GM20431 (cell line): ENCODE measurements at regions not wholly inside any gene's neighbourhood (a gene's known extent, or its start where the extent isn't known, plus 50 kb on each side); places are given as distances from the start of the nearest gene placed in this dataset.

Experiments used
- in situ Hi-C: fragments of 300-500 bp; cut with MseI, MboI; formaldehyde crosslinking; loops from one replicate; pipeline ENCODE4 v1.15.0; 2020; ENCODE audit warnings: low sequenced_read_pairs; ENCODE audit not compliant: unreplicated experiment

GRCh38 chr5:15350614-15351013 lies 149.4 kb upstream of the FBXL7 start:
- in situ Hi-C loops = no loop called here

- in situ Hi-C loops = no loop called here
Observed at GRCh38 chr5:15346738-15347137, 153.2 kb upstream of the FBXL7 start.

- in situ Hi-C loops = no loop called here
Observed at GRCh38 chr5:15344954-15345353, 155.0 kb upstream of the FBXL7 start.

- in situ Hi-C loops = no loop called here
Observed at GRCh38 chr5:15338546-15338945, 161.4 kb upstream of the FBXL7 start.

GRCh38 chr5:15334551-15335266 lies 165.3 kb upstream of the FBXL7 start:
- in situ Hi-C loops = no loop called here

- in situ Hi-C loops = no loop called here
Observed at GRCh38 chr5:15333091-15333490, 166.9 kb upstream of the FBXL7 start.

- in situ Hi-C loops = no loop called here
Observed at GRCh38 chr5:15326932-15327331, 173.0 kb upstream of the FBXL7 start.

GRCh38 chr5:15326471-15326870 lies 173.5 kb upstream of the FBXL7 start:
- in situ Hi-C loops = no loop called here

- in situ Hi-C loops = no loop called here
Observed at GRCh38 chr5:15322421-15322820, 177.6 kb upstream of the FBXL7 start.

- in situ Hi-C loops = no loop called here
Observed at GRCh38 chr5:15321776-15322175, 178.2 kb upstream of the FBXL7 start.

GRCh38 chr5:15320871-15321270 lies 179.1 kb upstream of the FBXL7 start:
- in situ Hi-C loops = no loop called here

- in situ Hi-C loops = no loop called here
Observed at GRCh38 chr5:15304914-15305834, 194.8 kb upstream of the FBXL7 start.

- in situ Hi-C loops = no loop called here
Observed at GRCh38 chr5:15304066-15304731, 195.8 kb upstream of the FBXL7 start.

- in situ Hi-C loops = no loop called here
Observed at GRCh38 chr5:15300141-15300540, 199.8 kb upstream of the FBXL7 start.

- in situ Hi-C loops = no loop called here
Observed at GRCh38 chr5:15290953-15291352, 209.0 kb upstream of the FBXL7 start.

- in situ Hi-C loops = no loop called here
Observed at GRCh38 chr5:15286650-15287049, 213.3 kb upstream of the FBXL7 start.

GRCh38 chr5:15285901-15286583 lies 213.9 kb upstream of the FBXL7 start:
- in situ Hi-C loops = no loop called here

- in situ Hi-C loops = no loop called here
Observed at GRCh38 chr5:15284706-15285105, 215.3 kb upstream of the FBXL7 start.

GRCh38 chr5:15283076-15283475 lies 216.9 kb upstream of the FBXL7 start:
- in situ Hi-C loops = no loop called here

GRCh38 chr5:15282611-15283010 lies 217.4 kb upstream of the FBXL7 start:
- in situ Hi-C loops = no loop called here
